Jurkat, Clone E6-1 (cell line): ENCODE measurements at regions not wholly inside any gene's neighbourhood (a gene's known extent, or its start where the extent isn't known, plus 50 kb on each side); places are given as distances from the start of the nearest gene placed in this dataset.

ENCODE experiments used
- DNase-seq: peaks from one replicate; pipeline ENCODE4 v3.0.0-alpha.2; 2011; ENCODE audit warnings: low read depth, low spot score
- H3K4me3 ChIP-seq: 2 replicates; pipeline ENCODE4 v1.5.1; 2011; ENCODE audit warnings: mild to moderate bottlenecking, low read length, control low read depth, moderate library complexity

DNA sequence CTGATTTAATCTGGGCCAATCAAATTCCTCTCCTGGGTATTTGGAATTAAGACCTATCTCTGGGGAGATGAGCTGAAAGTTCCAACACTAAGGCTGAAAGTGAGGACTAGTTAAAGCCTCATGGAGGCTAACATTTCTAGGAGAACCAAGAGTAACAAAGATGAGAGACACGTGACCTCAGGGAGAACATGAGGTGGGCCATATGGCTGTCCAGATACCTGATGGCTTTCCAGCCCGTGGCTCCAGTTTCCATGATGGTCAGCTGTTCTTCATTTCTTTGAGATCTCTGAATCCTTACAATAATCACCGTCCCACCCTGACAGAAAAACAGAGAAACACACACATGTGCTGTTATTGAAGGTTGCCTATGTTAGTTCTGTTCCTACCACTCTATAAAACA is 66.1 kb downstream of the LEPR start:
- no peak for DNase-seq
- H3K4me3 ChIP-seq, result no peak overlapping the region

DNA sequence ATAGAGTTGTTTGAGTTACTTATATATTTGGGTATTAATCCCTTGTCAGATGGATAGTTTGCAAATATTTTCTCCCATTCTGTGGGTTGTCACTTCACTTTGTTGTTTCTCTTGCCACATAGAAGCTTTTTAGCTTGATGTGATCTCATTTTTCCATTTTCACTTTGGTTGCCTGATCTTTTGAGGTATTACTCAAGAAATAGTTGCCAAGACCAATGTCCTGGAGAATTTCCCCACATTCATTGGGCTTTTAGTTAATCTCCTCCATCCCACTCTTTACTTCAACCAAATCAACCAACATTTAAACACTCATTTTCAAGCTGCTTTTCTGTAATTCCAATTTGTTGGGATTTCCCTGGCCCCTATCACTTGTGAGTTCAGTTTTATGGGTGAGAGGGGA is 69.0 kb downstream of the LEPR start:
- H3K4me3 ChIP-seq, result no peak overlapping the region
- no peak for DNase-seq

DNA sequence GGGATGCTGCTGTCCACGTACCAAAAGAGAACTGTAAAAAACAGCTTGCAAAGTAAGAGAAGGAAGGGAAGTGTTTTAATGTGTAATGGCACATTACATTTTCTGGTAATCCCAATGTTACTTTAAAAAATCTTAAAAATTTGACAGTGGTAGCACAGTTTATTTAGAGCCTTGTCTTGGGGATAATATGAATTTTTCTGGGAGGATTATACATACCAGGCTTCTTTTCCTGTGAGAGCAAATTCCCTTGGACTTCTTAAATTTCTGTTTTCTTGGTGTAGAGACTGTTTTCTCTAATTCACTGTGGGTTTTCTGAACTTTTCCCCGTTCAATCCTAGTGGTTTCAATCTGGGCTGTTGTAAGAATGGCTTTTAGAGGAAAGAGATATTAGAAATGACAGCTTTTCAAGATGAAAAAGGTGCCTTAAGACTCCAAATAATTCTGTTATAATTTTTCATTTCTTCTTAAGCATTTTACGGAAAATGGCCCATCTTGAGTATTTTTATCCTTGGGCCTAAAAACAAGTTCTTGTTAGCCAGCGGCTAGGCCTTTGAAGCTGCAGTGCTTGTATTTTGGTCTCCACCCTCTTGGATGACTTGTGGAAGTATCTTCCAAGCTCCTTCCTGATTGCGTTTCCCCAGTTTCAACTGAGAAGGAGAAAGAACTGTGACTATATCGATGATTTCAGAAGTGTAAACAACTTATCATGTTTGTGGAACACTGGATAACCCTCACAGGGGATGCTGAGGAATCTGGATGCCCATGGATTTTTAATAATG is 70.0 kb downstream of the LEPR start:
- DNase-seq, result no peak
- no peak overlapping the region for H3K4me3 ChIP-seq

DNA sequence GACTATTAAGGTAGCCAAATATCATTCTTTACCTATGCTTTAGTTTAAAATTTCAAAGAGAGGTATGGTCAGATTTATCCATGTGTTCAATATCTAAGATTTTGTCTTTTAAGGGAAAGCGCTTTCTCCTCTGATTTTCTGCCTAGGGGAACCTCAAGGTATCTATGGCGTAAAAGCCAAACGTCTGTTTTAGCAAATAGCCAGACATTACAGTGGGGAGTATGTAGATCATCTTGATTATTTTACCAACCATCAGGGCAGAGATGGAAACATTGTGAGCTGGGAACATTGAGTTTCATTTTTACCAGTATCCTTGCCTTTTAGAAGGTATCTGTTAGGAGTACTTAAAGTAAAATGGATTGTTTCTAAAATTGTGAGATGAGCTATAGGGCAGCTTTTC is 71.0 kb downstream of the LEPR start:
- DNase-seq, result no peak
- no peak overlapping the region for H3K4me3 ChIP-seq

DNA sequence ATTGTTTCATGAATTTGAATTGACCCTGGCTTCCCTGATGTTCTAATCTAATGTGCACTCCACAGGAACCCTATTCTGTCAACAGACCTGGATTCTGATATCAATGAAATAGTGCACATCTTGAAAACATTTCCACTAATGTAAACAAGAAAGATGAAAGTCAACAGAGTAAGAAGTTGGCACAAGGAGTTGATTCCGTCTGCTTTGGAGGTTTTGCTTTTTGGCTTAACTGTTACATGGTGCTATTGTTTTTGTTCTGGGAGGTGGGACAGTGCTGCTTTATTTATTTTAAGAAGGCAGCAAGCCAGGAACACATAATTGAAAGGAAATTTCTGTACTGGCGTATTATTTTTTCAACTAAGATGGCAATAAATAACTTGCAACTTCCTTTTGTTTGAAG is 73.3 kb downstream of the LEPR start:
- no peak for DNase-seq
- no peak overlapping the region for H3K4me3 ChIP-seq

DNA sequence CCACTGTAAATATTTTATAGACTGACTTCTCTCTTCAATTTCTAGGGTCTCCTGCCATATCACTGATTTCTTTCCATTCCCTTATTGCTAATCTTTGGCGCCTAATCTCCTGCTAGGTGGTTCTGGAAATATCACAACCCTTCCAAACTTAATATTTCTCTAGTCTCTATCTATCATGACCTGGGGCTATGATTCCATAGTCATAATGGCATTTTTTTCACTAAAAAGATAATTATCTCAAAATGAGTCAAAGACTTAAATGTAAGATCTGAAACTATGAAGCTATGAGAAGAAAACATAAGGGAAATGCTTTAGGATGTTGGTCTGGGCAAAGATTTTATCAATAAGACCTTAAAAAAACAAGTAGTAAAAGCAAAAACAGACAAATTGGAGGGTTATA is 74.2 kb downstream of the LEPR start:
- no peak overlapping the region for H3K4me3 ChIP-seq
- DNase-seq, result no peak

DNA sequence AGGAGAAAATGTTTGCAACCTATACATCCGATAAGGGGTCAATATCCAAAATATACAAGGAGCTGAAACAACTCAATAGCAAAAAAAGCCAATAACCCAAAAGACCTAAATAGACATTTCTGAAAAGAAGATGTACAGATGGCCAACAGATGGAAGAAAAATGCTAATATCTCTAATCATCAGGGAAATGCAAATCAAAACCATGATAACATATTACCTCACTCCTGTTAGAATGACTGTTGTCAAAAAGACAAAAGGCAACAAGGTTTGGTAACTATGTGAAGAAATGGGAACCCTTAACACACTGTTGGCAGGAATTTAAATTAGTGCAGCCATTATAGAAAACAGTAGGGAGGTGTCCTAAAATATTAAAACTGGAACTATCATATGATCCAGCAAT is 74.7 kb downstream of the LEPR start:
- no peak for DNase-seq
- H3K4me3 ChIP-seq, result no peak overlapping the region

DNA sequence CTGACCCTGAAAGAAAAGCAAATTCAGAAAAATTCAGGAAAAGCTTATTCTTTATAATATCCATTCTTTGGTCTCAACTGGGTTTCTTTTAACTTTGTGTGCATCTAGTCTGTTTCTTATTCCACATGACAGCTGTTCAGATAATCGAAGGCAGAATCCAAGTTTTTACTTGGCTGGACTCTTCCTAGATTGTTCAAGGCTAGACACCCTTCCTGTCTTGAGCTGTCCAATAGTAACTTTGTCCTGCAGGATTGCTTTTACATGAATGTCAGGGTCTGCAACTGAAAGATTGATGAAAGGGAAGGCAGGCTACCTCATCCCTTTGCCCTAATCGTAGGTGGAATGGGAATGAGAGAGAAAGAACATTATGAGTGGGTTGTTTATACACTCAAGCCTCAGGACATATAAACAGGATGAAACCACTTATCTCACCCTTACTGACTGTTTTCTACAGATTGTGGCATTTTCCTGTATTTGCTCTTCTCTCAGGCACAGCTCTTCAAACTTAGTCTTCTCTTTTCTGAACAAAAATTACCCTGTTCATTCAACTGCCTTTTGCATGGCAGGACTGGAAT is 76.9 kb downstream of the LEPR start:
- no peak overlapping the region for H3K4me3 ChIP-seq
- DNase-seq, result no peak

DNA sequence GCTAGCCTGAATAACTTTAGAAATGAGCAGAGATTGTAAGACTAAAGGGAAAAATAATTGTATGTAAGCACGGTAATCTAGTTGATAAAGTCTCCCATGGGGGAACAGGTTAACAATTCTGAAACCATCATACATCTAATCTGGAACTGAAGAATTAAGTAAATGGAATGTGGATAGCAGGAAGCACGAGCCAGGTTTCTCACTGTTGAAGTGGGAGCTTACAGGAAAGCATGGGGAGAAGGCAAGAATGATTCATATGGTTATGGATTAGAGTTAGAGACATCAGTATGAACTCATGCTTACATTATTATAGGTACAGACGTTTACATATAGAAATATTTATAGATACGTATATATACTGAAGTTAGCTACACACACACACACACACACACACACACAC is 83.0 kb downstream of the LEPR start:
- no peak overlapping the region for H3K4me3 ChIP-seq
- no peak for DNase-seq

DNA sequence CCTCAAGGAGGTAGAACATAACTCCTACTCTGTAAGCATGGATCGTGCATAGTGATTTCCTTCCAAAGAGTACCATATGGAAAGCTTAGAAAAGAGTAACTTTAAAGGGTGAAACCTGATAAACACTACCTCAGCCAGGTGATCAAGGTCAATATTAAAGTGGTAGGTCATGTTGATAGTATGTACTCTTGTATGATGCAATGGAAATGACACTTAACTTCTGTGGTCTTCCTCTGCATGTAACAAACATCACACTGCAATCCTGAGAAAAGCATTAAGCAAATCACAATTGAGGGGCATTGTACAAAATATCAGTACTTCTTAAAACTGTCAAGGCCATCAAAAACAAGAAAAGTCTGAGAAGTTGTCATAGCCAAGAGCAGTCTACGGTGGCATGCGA is 83.8 kb downstream of the LEPR start:
- no peak for DNase-seq
- H3K4me3 ChIP-seq, result no peak overlapping the region

DNA sequence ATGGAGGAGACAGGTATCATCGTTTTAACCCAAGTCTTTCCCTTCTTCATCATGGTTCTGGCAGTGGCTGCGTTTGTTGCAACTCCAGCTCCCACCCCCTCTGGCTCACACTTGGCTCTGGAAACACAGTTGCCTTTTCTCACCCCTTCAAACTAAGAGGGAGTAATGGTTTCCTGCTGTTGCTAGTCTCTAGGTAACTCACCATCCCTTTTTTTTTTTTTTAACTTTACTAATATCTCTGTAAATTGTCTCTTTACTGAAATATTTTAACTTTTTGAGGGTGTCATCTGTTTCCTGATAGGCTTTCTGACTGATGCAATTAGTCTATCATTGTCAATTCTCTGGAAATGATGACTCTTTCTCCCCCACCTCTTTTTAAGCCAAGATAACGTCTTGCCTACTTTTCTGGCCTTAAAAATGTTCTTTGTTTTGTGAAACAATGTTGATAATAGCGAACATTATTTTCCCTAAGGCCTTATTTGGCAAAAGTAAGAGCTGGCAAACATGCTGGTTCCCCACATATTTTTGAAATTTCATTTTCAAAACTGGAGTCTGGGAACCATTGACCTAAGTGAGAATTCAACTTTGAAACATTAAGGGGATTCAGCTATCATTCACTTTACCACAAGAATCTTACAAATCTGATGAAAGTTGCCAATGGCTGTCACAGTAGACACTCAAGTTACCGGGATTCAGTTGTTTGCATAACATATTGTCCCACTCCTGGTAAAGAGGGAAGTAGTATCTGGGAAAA is 85.3 kb downstream of the LEPR start:
- no peak for DNase-seq
- H3K4me3 ChIP-seq, result no peak overlapping the region

DNA sequence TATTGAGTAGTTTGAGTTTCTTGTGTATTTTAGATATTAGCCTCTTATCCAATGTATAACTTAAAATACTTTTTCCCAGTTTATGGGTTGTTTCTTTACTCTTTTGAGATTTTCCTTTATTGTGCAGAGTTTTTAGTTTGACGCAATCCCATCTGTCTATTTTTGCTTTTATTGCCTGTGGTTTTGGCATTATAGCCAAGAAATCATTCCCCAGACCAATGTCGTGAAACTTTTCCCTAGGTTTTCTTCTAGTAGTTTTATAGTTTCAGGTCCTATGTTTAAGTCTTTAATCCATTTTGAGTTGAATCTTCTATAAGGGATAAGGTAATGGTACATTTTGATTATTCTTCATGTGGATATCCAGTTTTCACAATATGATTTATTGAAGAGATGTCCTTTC is 87.6 kb downstream of the LEPR start:
- H3K4me3 ChIP-seq, result no peak overlapping the region
- no peak for DNase-seq

DNA sequence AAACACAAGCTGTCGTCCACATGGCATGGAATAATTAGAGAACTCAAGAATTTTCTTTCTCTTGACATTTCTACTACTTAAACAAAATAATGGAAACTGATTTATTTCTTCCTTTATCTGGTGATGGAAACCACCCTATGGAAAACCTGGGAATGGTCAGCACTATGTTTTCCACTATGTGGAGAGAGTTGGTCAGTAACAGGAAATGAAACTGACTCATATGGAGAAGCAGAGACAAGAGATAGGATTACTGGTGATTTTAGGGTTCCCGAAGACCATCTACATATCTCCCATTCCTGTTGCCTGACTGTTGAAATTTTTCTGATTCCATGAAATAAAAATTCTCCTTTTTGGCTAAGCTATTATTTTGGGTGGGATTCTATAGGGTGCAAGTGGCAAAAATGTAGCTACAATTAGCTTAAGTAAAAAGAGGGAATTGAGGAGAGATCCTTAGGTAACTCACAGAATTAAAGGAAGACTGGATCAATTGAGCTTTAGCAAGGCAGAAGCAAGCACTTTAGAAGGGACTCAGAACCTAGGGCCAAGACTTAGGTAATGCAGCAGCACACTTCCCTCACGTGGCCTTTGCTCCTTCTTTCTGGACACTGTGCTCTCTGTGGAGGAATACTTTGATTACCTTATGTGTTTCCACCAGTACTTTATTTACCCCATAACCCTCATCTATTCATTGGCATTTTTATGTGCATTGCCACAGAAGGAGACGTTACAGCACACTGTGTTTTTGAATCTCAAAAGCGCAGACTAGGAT is 89.6 kb downstream of the LEPR start:
- no peak for DNase-seq
- H3K4me3 ChIP-seq, result no peak overlapping the region

DNA sequence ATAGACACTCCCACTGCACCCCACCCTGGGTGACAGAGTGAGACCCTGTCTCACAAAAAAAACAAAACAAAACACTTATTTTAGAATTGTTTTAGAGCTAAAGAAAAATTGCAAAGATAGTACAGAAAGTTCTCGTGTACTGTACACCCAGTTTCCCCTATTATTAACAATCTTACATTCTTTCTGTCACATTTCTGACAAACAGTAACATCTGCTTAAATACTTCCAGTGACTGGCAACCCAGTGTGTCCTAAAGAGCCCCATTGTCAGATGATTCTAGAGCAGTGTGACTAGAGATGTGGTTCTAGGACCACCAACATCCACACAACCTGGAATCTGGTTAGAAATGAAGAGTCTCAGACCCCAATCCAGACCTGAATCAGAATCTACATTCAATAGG is 90.5 kb downstream of the LEPR start:
- DNase-seq, result no peak
- no peak overlapping the region for H3K4me3 ChIP-seq

DNA sequence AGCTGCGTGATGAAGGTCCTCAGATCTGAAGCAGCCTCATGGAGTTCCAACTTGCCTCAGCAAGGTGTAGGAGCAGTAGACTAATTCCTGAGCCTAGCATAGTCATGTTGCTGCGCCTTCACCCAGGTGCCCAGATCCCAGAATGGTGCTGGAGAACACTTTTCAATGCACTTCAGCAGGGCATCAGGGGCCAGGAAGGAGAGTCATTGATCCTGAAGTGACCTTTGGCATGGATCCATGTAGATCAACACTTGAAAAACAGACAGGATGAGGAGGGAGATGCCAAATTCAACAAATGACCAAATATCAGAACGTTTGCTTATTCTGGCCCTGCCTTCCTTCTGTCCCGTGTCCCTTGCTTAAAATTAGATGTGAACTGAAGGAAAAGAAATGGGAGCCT is 91.9 kb downstream of the LEPR start:
- no peak for DNase-seq
- H3K4me3 ChIP-seq, result no peak overlapping the region

DNA sequence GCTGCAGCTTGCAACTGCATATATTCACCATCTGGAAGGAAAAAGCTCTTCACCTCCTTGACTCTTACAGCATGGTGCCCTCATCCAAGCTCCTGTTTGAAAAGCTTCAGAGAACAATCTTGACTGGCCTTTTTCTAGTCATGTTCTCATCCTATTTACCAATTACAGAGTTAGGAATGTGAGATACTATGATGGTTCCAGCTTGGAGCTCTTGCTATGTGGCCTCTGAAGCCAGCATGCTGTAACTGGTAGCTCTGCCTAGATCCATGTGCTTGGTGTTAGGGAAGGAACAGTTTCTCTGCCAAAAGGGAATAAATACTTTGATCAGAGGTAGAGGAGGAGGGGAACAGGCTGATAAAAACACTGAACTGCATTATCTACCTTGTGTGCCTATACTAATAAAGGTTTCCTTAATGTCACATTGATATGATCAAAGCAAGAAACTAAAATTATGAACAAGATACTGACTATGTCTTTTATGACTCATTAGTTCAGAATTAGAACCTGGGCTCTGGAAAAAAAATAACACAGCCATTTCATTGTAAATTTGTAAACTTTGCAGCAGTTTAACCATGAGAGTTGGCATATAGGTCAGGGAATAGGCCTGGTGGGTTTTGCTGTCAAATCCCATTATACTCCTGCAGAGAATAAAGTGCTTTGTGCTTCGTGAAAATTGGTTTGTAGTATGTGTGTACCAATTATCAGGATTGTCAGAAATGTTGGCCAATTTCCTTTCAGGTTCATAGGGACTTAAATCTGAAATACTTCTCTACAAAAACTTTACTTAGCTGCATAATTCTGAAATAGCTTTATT is 92.7 kb downstream of the LEPR start:
- H3K4me3 ChIP-seq, result no peak overlapping the region
- DNase-seq, result no peak

DNA sequence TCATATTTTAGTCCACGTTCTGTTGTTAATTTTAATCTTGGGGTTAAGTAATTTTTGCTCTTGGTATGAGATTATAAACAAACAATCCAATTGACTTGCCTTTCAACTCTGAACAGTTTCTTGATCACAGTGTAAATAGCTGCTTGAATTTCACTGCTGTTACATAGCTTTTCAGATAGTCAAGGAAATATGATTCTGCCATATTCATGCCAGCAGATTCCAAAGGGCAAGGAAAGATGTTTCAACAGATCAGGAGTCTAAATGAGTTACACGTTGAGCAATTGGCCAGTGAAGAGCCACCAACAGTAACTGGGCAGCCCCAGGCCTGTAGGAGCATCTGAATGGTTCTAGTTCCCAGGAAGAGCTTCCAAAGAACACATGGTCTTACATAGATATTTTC is 93.6 kb downstream of the LEPR start:
- H3K4me3 ChIP-seq, result no peak overlapping the region
- no peak for DNase-seq

DNA sequence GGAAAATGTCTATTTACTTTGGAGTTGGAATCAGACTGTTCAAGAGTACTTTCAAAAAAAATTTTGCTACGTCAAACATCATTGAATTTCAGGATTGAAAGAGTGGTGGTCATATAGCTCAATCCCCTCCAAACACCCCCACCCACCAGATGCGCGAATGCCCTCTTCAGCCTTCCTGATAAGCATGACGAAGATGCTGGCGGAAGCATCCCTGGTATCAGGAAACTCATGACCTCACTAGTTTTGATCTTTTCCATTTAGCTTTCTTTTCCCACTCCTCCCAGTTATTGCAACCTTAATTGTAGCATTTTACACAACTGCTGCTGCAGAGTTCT is 104.4 kb downstream of the LEPR start:
- DNase-seq, result no peak
- H3K4me3 ChIP-seq, result no peak overlapping the region
